ENCODE measurements at regions not wholly inside any gene's neighbourhood (a gene's known extent, or its start where the extent isn't known, plus 50 kb on each side); places are given as distances from the start of the nearest gene placed in this dataset.

- DNase-seq: no peak
Measured at GRCh38 chr1:223487887-223488259, 94.7 kb downstream of the CCDC185 start.

GRCh38 chr1:223489439-223489838 is 96.2 kb downstream of the CCDC185 start:
- DNase-seq: no peak

- DNase-seq: no peak
Measured at GRCh38 chr1:223490256-223490655, 97.0 kb downstream of the CCDC185 start.
